Astrocyte (in vitro differentiated cells and primary cell): ENCODE measurements at regions not wholly inside any gene's neighbourhood (a gene's known extent, or its start where the extent isn't known, plus 50 kb on each side); places are given as distances from the start of the nearest gene placed in this dataset.
"Not testable (repeated sequence)": the region's sequence is repeated elsewhere in the genome, so short reads cannot be mapped to it uniquely, and the experiment has no call there.

Experiments
- DNase-seq: peaks from one replicate; pipeline ENCODE4 v3.0.0-alpha.2; 2010; ENCODE audit warnings: low read depth
- FAIRE-seq: peaks from 2 replicates; lab custom pipeline; 2011; peaks lifted over from hg19 to GRCh38; lab: Jason Lieb, UNC
- H2AFZ ChIP-seq: 2 replicates; pipeline ENCODE4 v1.6.0; 2012; ENCODE audit warnings: low read depth, low read length, inconsistent platforms
- H3K27ac ChIP-seq: 2 replicates; pipeline ENCODE4 v1.5.1; 2011; ENCODE audit warnings: low read depth, low read length, inconsistent platforms
- H3K27me3 ChIP-seq: 2 replicates; pipeline ENCODE4 v1.6.0; 2011; ENCODE audit warnings: low read length, inconsistent platforms; ENCODE audit not compliant: insufficient read depth
- H3K36me3 ChIP-seq: 2 replicates; pipeline ENCODE4 v1.5.1; 2011; ENCODE audit warnings: low read length, inconsistent platforms; ENCODE audit not compliant: insufficient read depth
- H3K4me1 ChIP-seq: 2 replicates; pipeline ENCODE4 v1.5.1; 2011; ENCODE audit warnings: low read length, inconsistent platforms; ENCODE audit not compliant: insufficient read depth
- H3K4me2 ChIP-seq: 2 replicates; pipeline ENCODE4 v1.6.0; 2012; ENCODE audit warnings: low read length, inconsistent platforms
- H3K4me3 ChIP-seq: 2 replicates; pipeline ENCODE4 v1.5.1; 2011; ENCODE audit warnings: low read depth, mild to moderate bottlenecking, low read length, inconsistent platforms; ENCODE audit not compliant: insufficient read depth
- H3K79me2 ChIP-seq: 2 replicates; pipeline ENCODE4 v1.6.0; 2012; ENCODE audit warnings: mild to moderate bottlenecking, low read length, inconsistent platforms; ENCODE audit not compliant: insufficient read depth
- H3K9ac ChIP-seq: 2 replicates; pipeline ENCODE4 v1.6.0; 2012; ENCODE audit warnings: mild to moderate bottlenecking, low read length, inconsistent platforms
- H3K9me3 ChIP-seq: 2 replicates; pipeline ENCODE4 v1.5.1; 2012; ENCODE audit warnings: low read depth, mild to moderate bottlenecking, low read length, inconsistent platforms; ENCODE audit not compliant: insufficient read depth
- H4K20me1 ChIP-seq: 2 replicates; pipeline ENCODE4 v1.6.0; 2012; ENCODE audit warnings: low read length, inconsistent platforms; ENCODE audit not compliant: insufficient read depth
- H3K27ac Mint-ChIP-seq: one replicate; pipeline ENCODE4 v1.8.0; 2021; ENCODE audit warnings: mild to moderate bottlenecking, mixed read lengths; ENCODE audit not compliant: unreplicated experiment
- H3K27me3 Mint-ChIP-seq: one replicate; pipeline ENCODE4 v1.8.0; 2021; ENCODE audit warnings: low read depth, mixed read lengths; ENCODE audit not compliant: unreplicated experiment
- H3K36me3 Mint-ChIP-seq: one replicate; pipeline ENCODE4 v1.8.0; 2021; ENCODE audit warnings: low read depth, mixed read lengths; ENCODE audit not compliant: unreplicated experiment
- H3K4me1 Mint-ChIP-seq: one replicate; pipeline ENCODE4 v1.8.0; 2021; ENCODE audit warnings: low read depth, mixed read lengths; ENCODE audit not compliant: unreplicated experiment
- H3K4me3 Mint-ChIP-seq: one replicate; pipeline ENCODE4 v1.8.0; 2021; ENCODE audit warnings: mild to moderate bottlenecking, moderate library complexity, mixed read lengths; ENCODE audit not compliant: unreplicated experiment
- H3K9me3 Mint-ChIP-seq: one replicate; pipeline ENCODE4 v1.8.0; 2021; ENCODE audit warnings: mild to moderate bottlenecking, mixed read lengths; ENCODE audit not compliant: unreplicated experiment
- CTCF ChIP-seq: IDR thresholded peaks from 2 replicates; pipeline ENCODE4 v1.5.1; 2011; ENCODE audit warnings: low read depth, mild to moderate bottlenecking, inconsistent platforms, low read length, moderate library complexity; ENCODE audit not compliant: insufficient read depth
- EZH2 ChIP-seq: IDR thresholded peaks from 2 replicates; pipeline ENCODE4 v1.6.1; 2012; ENCODE audit warnings: mild to moderate bottlenecking, low read length, inconsistent platforms; ENCODE audit not compliant: insufficient read depth

- Mint-ChIP-seq H3K27ac (no peak overlapping the region), H3K4me1 (no peaks in the 10 kb centered on the region), H3K9me3 (peaks cover 5% of the 10 kb centered on the region), H3K4me3 (no peak overlapping the region), H3K27me3 (peaks cover 4% of the 10 kb centered on the region), H3K36me3 (no peaks in the 10 kb centered on the region)
- no peaks in the 10 kb centered on the region for H3K36me3 ChIP-seq
- no peak overlapping the region for H3K9ac ChIP-seq
- DNase-seq (no peak), FAIRE-seq (no peak)
- H3K27ac ChIP-seq = no peak overlapping the region
- H2AFZ ChIP-seq = no peak overlapping the region
- TF ChIP-seq EZH2 (no peak), CTCF (no peak)
- H3K9me3 ChIP-seq = no peaks in the 10 kb centered on the region
- H3K4me3 ChIP-seq = no peak overlapping the region
- no peak overlapping the region for H3K4me2 ChIP-seq
- H4K20me1 ChIP-seq = no peaks in the 10 kb centered on the region
- H3K79me2 ChIP-seq = no peaks in the 10 kb centered on the region
- H3K4me1 ChIP-seq = no peaks in the 10 kb centered on the region
- H3K27me3 ChIP-seq = no peaks in the 10 kb centered on the region
Observed at GRCh38 chr11:82521427-82521826, 212.2 kb downstream of the FAM181B start.

GRCh38 chr11:82507288-82507687 lies 226.4 kb downstream of the FAM181B start:
- Histone ChIP-seq H3K4me1 (no peaks in the 10 kb centered on the region), H3K4me2 (no peak overlapping the region), H3K27me3 (no peaks in the 10 kb centered on the region), H3K9ac (no peak overlapping the region), H2AFZ (no peak overlapping the region), H4K20me1 (no peaks in the 10 kb centered on the region), H3K36me3 (no peaks in the 10 kb centered on the region), H3K9me3 (no peaks in the 10 kb centered on the region), H3K27ac (no peak overlapping the region), H3K4me3 (no peak overlapping the region), H3K79me2 (no peaks in the 10 kb centered on the region)
- no peaks in the 10 kb centered on the region for H3K4me1 Mint-ChIP-seq
- FAIRE-seq = no peak
- no peak overlapping the region for H3K4me3 Mint-ChIP-seq
- DNase-seq = no peak
- peaks cover 2% of the 10 kb centered on the region for H3K27me3 Mint-ChIP-seq
- no peaks in the 10 kb centered on the region for H3K36me3 Mint-ChIP-seq
- peaks cover 1% of the 10 kb centered on the region for H3K9me3 Mint-ChIP-seq
- TF ChIP-seq EZH2 (no peak), CTCF (no peak)
- H3K27ac Mint-ChIP-seq = no peak overlapping the region

- H3K9me3 ChIP-seq = no peaks in the 10 kb centered on the region
- no peak overlapping the region for H2AFZ ChIP-seq
- H3K36me3 ChIP-seq = no peaks in the 10 kb centered on the region
- H3K9ac ChIP-seq = no peak overlapping the region
- no peak for FAIRE-seq
- H3K27me3 Mint-ChIP-seq = peaks cover 2% of the 10 kb centered on the region
- peaks cover 1% of the 10 kb centered on the region for H3K9me3 Mint-ChIP-seq
- no peaks in the 10 kb centered on the region for H3K79me2 ChIP-seq
- no peak overlapping the region for H3K4me3 Mint-ChIP-seq
- no peak overlapping the region for H3K4me3 ChIP-seq
- TF ChIP-seq CTCF = no peak
- TF ChIP-seq EZH2 = no peak
- H3K27ac ChIP-seq = no peak overlapping the region
- no peak overlapping the region for H3K4me2 ChIP-seq
- no peaks in the 10 kb centered on the region for H3K4me1 ChIP-seq
- H3K4me1 Mint-ChIP-seq = no peaks in the 10 kb centered on the region
- no peaks in the 10 kb centered on the region for H3K36me3 Mint-ChIP-seq
- no peaks in the 10 kb centered on the region for H3K27me3 ChIP-seq
- no peak for DNase-seq
- no peak overlapping the region for H3K27ac Mint-ChIP-seq
- H4K20me1 ChIP-seq = no peaks in the 10 kb centered on the region
Observed at GRCh38 chr11:82505379-82505778, 228.3 kb downstream of the FAM181B start.

GRCh38 chr11:82501174-82501573 lies 232.5 kb downstream of the FAM181B start:
- H3K79me2 ChIP-seq, FAIRE-seq, H3K27ac ChIP-seq, H3K9ac ChIP-seq, H3K36me3 ChIP-seq, H4K20me1 ChIP-seq, H2AFZ ChIP-seq, H3K4me2 ChIP-seq, DNase-seq, H3K36me3 Mint-ChIP-seq, H3K9me3 ChIP-seq, H3K27ac Mint-ChIP-seq, H3K4me3 Mint-ChIP-seq, H3K4me3 ChIP-seq, H3K27me3 ChIP-seq, H3K4me1 ChIP-seq, H3K9me3 Mint-ChIP-seq, H3K27me3 Mint-ChIP-seq, H3K4me1 Mint-ChIP-seq: not testable (repeated sequence)
